Sigmoid colon (tissue), 6 donors: ENCODE measurements at regions not wholly inside any gene's neighbourhood (a gene's known extent, or its start where the extent isn't known, plus 50 kb on each side); places are given as distances from the start of the nearest gene placed in this dataset.

Source experiments
- DNase-seq: peaks from one replicate; pipeline ENCODE4 v3.0.0-alpha.2; 2019
- H3K27ac ChIP-seq, 4 donors: fragments of 200-600 bp; sonication (generic); one replicate each; pipeline ENCODE4 v1.5.1; 2016 to 2019; ENCODE audit warnings: mild to moderate bottlenecking in 1 of 4
- H3K27me3 ChIP-seq, 3 donors: fragments of 200-600 bp; sonication (generic); one replicate each; pipeline ENCODE4 v1.5.1; 2019; ENCODE audit warnings: mild to moderate bottlenecking in 1 of 3
- H3K36me3 ChIP-seq, 4 donors: fragments of 200-600 bp; sonication (generic); one replicate each; pipeline ENCODE4 v1.5.1; 2016 to 2019
- H3K4me1 ChIP-seq, 4 donors: fragments of 200-600 bp; sonication (generic); one replicate each; pipeline ENCODE4 v1.5.1; 2017 to 2019
- H3K4me3 ChIP-seq, 4 donors: fragments of 200-600 bp; sonication (generic); one replicate each; pipeline ENCODE4 v1.5.1; 2017 to 2019; ENCODE audit warnings: mild to moderate bottlenecking in 2 of 4, moderate library complexity in 1 of 4
- H3K9me3 ChIP-seq, 4 donors: fragments of 200-600 bp in 3 of 4; sonication (generic) in 3 of 4; one replicate each; pipeline versions ENCODE4 v1.5.1 to v1.6.1; 2013 to 2019
- EP300 ChIP-seq, 4 donors: sonication (generic); formaldehyde crosslinking; IDR thresholded peaks; one replicate each; pipeline ENCODE4 v1.6.1; 2017; ENCODE audit warnings: antibody characterized with exemption in 4 of 4
- POLR2A ChIP-seq, 2 donors: fragments of 450-650 bp; IDR thresholded peaks; one replicate each; pipeline ENCODE4 v1.6.1; 2016; ENCODE audit warnings: antibody characterized with exemption in 2 of 2, mild to moderate bottlenecking in 2 of 2, moderate library complexity in 2 of 2
- POLR2AphosphoS5 ChIP-seq, 4 donors: sonication (generic); formaldehyde crosslinking; IDR thresholded peaks; one replicate each; pipeline ENCODE4 v1.6.1; 2017; ENCODE audit warnings: antibody characterized with exemption in 4 of 4
- WGBS, 2 donors: extraction: QIAGEN DNeasy Blood & Tissue Kit; methylation state at CpG; one replicate each; pipeline ENCODE4 v1.1.7; 2013; 5-methylcytosine and 5-hydroxymethylcytosine counted together
- intact Hi-C: fragments of 100-400 bp; cut with DNase I; formaldehyde crosslinking; loops from one replicate; pipeline ENCODE4 v1.15.1; 2023
- TF ChIP-seq, protein P1 (sequence below), 4 experiments: fragments of 450-650 bp in 3 of 4; fragments of 200-600 bp in 1 of 4; IDR thresholded peaks; one replicate each; pipeline ENCODE4 v1.5.1; 2016 to 2019; ENCODE audit warnings: antibody characterized with exemption in 4 of 4, mild to moderate bottlenecking in 3 of 4, moderate library complexity in 2 of 4
- donor health status: healthy with polysubstance abuse.
- donor health status: healthy.

DNA sequence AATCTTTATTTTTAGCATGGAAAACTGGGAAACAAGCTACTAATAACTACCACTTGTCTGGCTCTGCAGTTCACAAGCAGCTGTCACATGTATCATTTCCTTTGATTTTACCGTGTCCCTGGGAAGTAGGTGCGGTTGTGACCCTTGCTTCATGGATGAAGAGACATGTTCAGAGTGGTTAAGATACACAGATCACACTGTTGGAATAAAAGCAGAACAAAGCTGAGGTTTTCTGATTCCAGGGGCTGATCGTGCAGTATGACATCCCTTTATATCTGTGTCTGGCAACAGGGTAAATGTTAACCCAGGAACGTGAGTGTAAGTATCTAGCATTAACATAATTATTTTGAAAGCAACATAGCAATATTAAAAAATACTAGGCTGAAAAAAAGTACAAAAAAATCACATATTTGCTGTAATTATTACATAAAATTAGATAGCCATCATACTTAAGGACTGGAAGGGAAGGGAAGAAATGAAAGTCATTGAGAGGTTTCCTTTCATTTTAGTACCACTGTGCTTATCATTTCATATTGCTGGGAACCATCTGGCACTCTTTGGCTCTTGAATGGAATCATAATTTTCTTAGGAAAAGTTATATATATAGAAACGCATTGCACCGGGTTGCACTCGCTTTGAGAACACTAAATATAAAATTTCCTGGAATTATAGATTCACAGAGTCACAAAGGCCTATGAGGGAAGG, 62.8 kb upstream of the PAXBP1 start:
- intact Hi-C loops, result loop anchor here (5.0 kb wide), 1 partner anchor 363 kb away; no protein-coding TSS in a partner anchor
- DNase-seq, result no peak
- TF ChIP-seq, protein P1, sequence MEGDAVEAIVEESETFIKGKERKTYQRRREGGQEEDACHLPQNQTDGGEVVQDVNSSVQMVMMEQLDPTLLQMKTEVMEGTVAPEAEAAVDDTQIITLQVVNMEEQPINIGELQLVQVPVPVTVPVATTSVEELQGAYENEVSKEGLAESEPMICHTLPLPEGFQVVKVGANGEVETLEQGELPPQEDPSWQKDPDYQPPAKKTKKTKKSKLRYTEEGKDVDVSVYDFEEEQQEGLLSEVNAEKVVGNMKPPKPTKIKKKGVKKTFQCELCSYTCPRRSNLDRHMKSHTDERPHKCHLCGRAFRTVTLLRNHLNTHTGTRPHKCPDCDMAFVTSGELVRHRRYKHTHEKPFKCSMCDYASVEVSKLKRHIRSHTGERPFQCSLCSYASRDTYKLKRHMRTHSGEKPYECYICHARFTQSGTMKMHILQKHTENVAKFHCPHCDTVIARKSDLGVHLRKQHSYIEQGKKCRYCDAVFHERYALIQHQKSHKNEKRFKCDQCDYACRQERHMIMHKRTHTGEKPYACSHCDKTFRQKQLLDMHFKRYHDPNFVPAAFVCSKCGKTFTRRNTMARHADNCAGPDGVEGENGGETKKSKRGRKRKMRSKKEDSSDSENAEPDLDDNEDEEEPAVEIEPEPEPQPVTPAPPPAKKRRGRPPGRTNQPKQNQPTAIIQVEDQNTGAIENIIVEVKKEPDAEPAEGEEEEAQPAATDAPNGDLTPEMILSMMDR (IDR thresholded peaks at IDR 0.05), result no peak
- no peak for TF ChIP-seq POLR2AphosphoS5 (IDR thresholded peaks at IDR 0.05)
- TF ChIP-seq POLR2A (IDR thresholded peaks at IDR 0.05), result no peak
- TF ChIP-seq EP300 (IDR thresholded peaks at IDR 0.05), result no peak
- H3K4me1 ChIP-seq, result peaks cover 0 to 5% (median 0%) of the 10 kb centered on the region in 4 donors
- H3K27ac ChIP-seq, result no peak overlapping the region
- no peak overlapping the region for H3K4me3 ChIP-seq
- no peaks in the 10 kb centered on the region for H3K36me3 ChIP-seq
- WGBS, 2 donors, result 80 to 86% methylated on average over 7 of the region's 7 CpGs
- peaks cover 0 to 6% (median 0%) of the 10 kb centered on the region in 4 donors for H3K9me3 ChIP-seq
- H3K27me3 ChIP-seq, result no peaks in the 10 kb centered on the region

DNA sequence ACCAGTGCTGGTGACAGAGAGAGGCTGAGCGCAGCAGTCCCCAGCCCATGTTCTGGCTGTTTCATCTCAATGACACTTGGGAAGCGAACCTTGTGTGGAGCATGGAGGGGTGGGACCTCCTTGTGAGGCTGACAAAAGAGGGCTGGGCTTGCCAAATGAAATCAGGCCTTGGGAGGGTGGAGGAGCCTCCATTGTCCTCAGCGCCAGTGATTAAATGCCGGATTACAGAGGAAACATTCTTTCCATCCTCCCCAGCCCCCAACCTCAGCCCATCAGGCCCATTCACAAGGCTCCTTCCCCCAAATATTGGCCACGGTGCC, 63.3 kb upstream of the PAXBP1 start:
- no peaks in the 10 kb centered on the region for H3K27me3 ChIP-seq
- DNase-seq, result no peak
- 79 to 88% methylated on average over 5 of the region's 5 CpGs for WGBS, 2 donors
- H3K27ac ChIP-seq, result no peak overlapping the region
- H3K4me1 ChIP-seq, result peaks cover 0 to 5% (median 0%) of the 10 kb centered on the region in 4 donors
- TF ChIP-seq POLR2AphosphoS5 (IDR thresholded peaks at IDR 0.05), result no peak
- TF ChIP-seq, protein P1 (IDR thresholded peaks at IDR 0.05), result no peak
- no peak for TF ChIP-seq POLR2A (IDR thresholded peaks at IDR 0.05)
- no peak for TF ChIP-seq EP300 (IDR thresholded peaks at IDR 0.05)
- no peak overlapping the region for H3K4me3 ChIP-seq
- H3K36me3 ChIP-seq, result no peaks in the 10 kb centered on the region
- peaks cover 0 to 6% (median 0%) of the 10 kb centered on the region in 4 donors for H3K9me3 ChIP-seq
- intact Hi-C loops, result loop anchor here (5.0 kb wide), 1 partner anchor 362 kb away; no protein-coding TSS in a partner anchor

DNA sequence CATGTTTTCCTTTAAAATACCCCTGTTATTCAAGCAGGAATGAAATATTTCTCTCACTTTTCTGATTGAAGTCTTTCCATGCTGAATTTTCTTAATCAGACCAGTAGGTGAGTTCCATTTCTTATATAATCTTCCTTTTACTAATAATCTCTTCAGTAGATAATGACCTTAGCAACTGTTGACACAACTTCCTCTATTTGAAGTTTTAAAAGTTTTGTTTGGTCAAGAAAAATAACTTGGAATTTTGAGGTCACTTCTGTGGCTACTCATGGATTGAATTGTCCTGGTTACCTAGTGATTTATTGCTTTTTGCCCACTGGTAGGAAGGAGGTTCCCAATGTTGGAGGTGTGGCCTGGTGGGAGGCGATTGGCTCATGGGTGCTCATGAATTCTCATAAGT, 70.6 kb upstream of the PAXBP1 start:
- no peaks in the 10 kb centered on the region for H3K36me3 ChIP-seq
- H3K9me3 ChIP-seq, result no peaks in the 10 kb centered on the region
- H3K4me3 ChIP-seq, result no peak overlapping the region
- 93% methylated on average over 1 of the region's 1 CpG for whole genome bisulfite sequencing, 2 donors
- H3K27ac ChIP-seq, result no peak overlapping the region
- no peaks in the 10 kb centered on the region for H3K27me3 ChIP-seq
- DNase-seq, result no peak
- no peaks in the 10 kb centered on the region for H3K4me1 ChIP-seq
- TF ChIP-seq POLR2AphosphoS5 (IDR thresholded peaks at IDR 0.05), result no peak
- TF ChIP-seq, protein P1 (IDR thresholded peaks at IDR 0.05), result no peak
- TF ChIP-seq EP300 (IDR thresholded peaks at IDR 0.05), result no peak
- no peak for TF ChIP-seq POLR2A (IDR thresholded peaks at IDR 0.05)
- intact Hi-C loops, result no loop called here

DNA sequence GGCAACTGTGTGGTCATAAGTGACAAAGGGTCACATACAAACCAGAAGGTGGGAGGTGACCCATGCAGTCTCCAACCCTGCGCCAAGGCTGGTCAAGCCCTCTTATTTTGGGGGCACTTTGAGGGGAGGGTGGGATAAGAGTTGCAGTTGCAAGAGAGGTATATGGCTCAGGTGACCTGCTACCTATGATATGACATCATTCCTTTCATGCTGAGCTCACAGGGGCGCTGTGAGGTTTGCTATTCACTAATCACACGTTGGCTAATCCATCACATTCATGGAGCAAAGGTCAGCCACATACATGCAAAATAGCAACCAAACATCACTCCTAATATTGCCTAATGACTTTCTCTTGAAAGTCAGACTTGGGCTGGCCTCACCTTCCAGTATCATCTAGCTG, 72.0 kb upstream of the PAXBP1 start:
- Histone ChIP-seq H3K9me3 (no peaks in the 10 kb centered on the region), H3K36me3 (no peaks in the 10 kb centered on the region), H3K27ac (no peak overlapping the region), H3K27me3 (no peaks in the 10 kb centered on the region), H3K4me1 (no peaks in the 10 kb centered on the region), H3K4me3 (no peak overlapping the region)
- no peak for TF ChIP-seq POLR2A (IDR thresholded peaks at IDR 0.05)
- no peak for TF ChIP-seq POLR2AphosphoS5 (IDR thresholded peaks at IDR 0.05)
- TF ChIP-seq, protein P1 (IDR thresholded peaks at IDR 0.05), result no peak
- TF ChIP-seq EP300 (IDR thresholded peaks at IDR 0.05), result no peak
- 56 to 76% methylated on average over 3 of the region's 3 CpGs for WGBS, 2 donors
- intact Hi-C loops, result no loop called here
- DNase-seq, result no peak

DNA sequence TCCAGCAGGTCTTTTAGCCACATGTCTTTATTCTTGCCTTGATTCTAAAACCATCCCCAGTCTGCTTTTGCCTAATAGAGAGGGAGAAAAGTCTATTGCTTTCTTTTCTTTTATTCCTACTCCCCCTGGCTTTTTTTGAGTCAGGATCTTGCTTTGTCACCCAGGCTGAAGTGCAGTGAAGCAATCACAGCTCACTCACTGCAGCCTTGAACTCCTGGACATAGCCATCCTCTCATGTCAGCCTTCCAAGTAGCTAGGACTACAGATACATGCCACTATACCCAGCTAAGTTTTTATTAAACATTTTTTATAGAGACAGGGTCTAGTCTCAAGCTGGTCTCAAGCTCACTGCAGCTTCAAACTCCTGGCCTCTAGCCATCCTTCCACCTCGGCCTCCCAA, 72.5 kb upstream of the PAXBP1 start:
- no peak overlapping the region for H3K27ac ChIP-seq
- H3K4me1 ChIP-seq, result no peaks in the 10 kb centered on the region
- intact Hi-C loops, result no loop called here
- no peak overlapping the region for H3K4me3 ChIP-seq
- TF ChIP-seq POLR2AphosphoS5 (IDR thresholded peaks at IDR 0.05), result no peak
- TF ChIP-seq, protein P1 (IDR thresholded peaks at IDR 0.05), result no peak
- TF ChIP-seq EP300 (IDR thresholded peaks at IDR 0.05), result no peak
- no peak for TF ChIP-seq POLR2A (IDR thresholded peaks at IDR 0.05)
- H3K27me3 ChIP-seq, result no peaks in the 10 kb centered on the region
- H3K9me3 ChIP-seq, result no peaks in the 10 kb centered on the region
- no peaks in the 10 kb centered on the region for H3K36me3 ChIP-seq
- 50 to 78% methylated on average over 1 of the region's 1 CpG for WGBS, 2 donors
- DNase-seq, result no peak
